Stimulated activated CD8-positive, alpha-beta memory T cell treated with anti-CD3 and anti-CD28 coated beads, Interleukin-12 subunit alpha, Interleukin-12 subunit beta, amount 100 ng/mL, for 1 hour (primary cell): ENCODE measurements at regions not wholly inside any gene's neighbourhood (a gene's known extent, or its start where the extent isn't known, plus 50 kb on each side); places are given as distances from the start of the nearest gene placed in this dataset.
"Not testable (repeated sequence)": the region's sequence is repeated elsewhere in the genome, so short reads cannot be mapped to it uniquely, and the experiment has no call there.

Experiments
- DNase-seq: peaks from one replicate; pipeline ENCODE4 v3.0.0-alpha.2; 2020; ENCODE audit warnings: low read depth

DNA sequence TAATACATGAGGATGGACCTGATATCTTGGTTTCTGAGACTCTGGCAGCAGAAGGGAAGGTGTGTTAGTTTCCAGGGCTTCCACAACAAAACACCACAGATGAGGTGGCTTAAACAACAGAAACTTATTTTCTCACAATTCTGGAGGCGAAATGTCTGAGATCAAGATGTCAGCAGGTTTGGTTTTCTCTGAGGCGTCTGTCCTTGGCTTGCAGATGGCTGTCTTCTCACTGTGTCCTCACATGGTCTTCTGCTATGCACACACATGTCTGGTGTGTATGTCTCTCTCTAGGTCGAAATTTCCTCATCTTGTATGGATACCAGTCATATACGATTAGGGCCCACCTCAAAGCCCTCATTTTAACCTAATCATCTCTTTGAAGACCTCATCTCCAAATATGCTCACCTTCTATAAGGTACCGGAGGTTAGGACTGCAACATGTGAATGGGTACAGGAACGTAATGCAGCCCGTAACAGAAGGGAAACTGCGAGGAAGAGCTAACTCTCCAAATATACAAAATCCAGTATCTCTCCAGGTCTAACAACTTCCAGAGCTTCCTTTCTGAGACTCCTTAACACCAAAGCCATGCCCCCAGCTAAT lies 139.8 kb upstream of the SMARCA2 start:
- DNase-seq, result no peak

DNA sequence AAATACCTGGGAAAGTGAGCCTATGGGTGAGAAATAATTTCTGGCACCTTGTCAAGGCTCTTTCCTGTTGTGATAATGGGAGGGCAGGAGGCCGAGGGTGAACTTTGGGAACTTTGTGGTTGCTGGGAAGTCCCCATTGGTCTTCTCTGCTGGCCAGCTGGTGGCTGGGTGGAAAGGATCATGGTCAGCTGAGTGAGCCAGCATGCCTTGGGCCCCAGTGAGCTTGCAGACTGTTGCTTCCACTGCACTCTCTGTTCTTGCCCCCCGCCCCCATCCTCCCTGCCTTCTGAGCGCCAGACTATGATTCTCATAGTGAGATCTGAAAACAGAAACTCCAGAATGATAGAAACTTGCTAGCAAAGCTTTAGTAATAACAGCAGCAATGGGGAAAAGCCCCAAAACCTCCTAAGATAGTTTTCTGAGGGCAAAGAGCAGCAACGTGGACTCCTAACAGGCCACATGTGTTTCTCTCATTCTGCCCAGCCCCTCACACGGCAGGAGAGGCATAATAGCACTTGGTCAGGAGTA lies 139.2 kb upstream of the SMARCA2 start:
- DNase-seq, result no peak

DNA sequence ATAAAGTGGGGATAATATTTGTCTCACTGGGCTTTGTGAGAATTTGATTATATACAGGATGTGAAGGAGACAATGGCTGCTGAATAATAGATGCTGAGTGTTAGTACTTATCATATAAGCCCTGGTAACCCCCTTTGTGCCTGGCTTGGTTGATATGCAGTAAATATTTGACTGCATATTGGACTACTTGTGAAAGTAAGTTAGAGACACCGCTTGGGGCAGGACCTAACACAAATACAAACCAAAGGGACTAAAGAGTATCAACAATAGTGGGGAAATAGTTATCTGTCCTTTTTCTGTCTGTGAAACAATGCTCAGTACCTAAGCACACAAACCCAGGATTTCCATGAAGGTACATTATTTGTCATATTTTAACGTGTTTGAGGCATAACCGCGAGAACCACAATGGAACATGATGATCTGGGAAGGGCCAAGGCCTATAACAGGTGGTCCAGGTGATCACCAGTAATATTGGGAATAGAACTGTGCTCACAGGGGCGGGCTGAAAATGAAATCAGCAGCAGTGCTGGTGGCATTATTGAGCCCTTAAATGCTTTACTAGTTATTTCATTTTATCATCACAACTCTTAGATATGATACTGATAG lies 138.2 kb upstream of the SMARCA2 start:
- no peak for DNase-seq

DNA sequence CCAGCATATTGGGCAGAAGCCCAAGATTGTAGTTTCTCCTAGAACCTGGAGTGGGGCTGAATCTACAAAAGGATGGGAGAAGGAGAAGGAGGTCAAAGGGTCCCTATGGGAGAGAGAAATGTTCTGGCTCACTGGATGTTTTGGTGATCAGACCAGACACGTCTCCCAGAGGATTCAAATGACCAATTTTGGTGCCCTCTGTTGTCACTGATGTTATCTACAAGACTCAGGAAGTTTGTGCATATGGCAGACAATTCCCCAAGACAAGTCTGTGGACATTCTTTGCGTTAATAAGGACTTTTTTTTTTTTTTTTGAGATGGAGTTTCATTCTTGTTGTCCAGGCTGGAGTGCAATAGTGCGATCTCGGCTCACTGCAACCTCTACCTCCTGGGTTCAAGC lies 137.2 kb upstream of the SMARCA2 start:
- DNase-seq, result no peak

DNA sequence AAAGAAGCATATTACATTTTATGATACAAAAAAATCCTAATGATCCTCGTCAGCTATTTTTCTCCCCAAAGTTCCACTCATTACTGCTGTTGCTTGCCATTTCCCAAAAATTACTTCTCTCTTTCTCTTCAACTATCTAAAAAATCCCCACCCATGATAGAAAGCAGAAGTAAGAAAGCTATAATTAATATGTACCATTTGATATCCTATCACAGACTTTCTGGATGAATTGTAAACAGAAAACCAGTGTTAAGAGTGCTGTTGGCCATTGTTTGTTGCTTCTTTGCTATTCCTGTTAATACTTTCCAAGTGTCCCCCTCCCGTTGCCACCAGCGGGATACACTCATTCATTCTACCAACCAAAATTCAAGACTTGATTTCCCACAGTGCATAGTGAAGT lies 136.3 kb upstream of the SMARCA2 start:
- DNase-seq, result no peak

DNA sequence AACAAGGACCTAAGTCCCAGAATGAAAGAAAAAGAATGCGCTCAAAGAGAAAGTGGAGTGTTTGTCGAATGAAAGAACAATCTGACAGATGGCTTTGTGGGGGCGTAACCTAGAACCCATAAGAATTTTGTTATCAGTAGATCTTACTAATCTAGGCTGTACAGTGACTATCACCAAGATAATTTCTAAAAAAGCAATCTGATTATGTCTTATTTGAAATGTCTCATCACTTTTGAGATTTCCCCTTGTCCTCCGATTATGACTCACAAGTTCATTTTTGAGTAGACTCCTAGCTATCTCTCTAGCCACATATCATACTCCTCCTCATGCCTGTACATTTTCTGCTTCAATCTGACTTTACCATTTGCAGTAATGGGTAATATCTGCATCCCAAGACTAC lies 135.6 kb upstream of the SMARCA2 start:
- DNase-seq, result no peak

DNA sequence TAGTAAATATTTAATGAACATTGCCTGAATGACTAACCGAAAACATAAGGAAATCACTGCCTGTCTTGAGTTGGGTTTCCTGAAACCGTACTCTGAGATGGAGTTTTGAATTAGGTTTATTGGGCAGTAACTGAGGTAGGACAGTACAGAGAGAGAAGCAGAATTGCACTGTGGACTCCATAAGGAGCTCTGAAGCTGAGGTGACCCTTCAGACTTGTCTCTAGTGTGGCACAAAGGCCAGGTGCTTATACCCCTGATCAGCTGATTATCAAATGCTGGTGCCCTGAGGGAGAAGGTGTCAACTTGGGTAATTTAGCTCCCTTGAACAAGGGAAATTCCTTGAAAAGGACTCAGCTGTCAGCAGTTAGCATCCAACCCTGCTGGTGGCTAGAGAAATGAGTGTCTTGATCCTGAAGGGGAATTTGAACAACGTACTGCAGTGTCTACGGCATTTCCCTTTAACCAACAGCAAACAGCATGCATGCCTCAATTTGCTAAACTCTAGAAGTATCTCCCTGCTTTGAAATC lies 135.0 kb upstream of the SMARCA2 start:
- DNase-seq, result no peak

DNA sequence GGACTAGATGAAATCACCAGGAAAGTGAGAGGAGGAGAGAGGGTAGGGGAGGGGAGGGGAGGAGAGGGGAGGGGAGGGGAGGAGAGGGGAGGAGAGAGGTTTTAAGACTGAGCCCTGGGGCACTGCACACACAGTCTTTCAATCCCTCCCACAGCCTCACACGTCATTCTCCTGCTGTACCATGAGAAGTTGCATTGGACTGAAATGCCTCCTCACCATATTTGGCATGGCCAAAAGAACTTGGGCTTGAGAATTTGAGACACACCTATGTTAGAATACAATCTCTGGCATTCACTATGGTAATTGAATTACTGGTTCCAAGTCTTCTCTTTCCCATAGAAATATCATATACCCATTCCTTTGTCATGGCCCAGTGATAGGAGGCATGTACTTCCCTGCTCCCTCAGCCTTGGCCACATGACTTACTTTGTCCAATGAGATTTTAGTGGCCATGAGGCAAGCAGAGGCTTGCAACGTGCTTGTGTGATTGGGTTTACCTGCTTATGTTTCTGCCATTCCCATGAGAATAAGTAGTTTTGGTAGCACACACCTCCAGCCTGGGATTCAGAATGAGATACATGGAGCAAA lies 133.3 kb upstream of the SMARCA2 start:
- no peak for DNase-seq

DNA sequence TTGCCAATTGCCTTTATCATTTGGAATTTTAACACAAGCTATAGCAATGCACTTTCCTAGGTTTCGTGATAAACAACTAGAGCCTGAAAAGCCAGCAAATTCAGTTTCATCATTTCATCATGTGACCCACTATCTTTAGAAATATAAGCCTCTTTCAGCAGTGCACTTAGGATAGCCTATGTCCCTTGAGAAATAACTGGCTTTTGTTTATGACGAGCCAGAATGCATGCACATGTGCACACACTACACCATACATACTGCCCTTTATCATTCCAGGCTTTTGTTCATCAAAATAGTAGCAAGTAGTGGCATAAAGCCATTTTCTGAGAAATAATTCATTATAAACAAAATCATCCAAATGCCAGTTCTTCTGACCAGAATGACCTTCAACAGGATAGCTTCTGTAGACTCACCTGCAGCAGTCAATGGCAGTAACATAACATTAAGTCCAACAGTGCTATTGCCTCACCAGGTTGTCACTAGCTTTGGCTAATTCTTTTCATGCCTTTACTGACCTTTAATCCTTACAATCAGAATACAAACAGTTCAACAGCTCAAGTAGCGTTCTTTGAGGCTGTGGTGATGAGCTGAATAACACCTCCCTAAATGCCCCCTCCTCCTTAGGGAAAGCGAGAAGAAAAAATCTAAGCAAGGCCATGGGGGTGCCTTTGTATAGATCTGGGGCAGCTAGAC lies 132.3 kb upstream of the SMARCA2 start:
- no peak for DNase-seq

DNA sequence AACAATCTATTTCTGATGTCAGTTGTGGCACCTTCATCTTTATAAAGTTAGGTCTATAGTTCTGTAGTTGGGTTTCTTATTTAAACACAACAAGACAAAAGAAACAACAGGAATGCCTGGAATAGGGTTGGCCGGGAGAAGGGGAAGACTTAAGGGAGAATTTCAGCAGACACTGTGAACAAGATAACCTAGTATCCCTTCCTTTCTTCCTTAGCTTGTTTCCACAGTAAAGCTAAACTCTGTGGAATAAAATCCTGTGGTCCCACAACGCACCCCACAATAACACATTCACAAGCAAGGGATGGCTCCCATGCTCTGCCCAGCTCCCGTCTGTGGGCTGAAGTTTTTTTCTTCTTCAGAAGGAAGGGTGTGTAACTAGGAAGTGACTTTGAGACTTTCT lies 124.9 kb upstream of the SMARCA2 start:
- no peak for DNase-seq

DNA sequence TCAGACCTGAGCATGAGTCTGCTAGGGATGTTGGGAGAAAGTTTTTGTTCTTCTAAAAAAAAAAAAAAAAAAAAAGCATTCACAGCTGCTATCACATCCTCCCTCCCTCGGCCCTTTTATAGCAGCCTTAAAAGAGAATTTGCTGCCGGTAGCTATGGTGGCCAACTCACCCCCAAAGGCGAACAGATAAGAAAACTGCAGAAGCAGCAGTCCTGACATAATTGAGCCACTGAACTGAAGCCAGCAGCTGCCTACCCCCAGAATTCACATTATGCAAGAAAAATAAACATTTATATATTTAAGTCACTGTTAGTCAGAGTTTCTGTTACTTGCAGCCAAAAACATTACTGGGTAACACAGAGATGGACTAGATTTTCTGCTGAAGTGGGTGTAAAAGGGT lies 124.3 kb upstream of the SMARCA2 start:
- no peak for DNase-seq

DNA sequence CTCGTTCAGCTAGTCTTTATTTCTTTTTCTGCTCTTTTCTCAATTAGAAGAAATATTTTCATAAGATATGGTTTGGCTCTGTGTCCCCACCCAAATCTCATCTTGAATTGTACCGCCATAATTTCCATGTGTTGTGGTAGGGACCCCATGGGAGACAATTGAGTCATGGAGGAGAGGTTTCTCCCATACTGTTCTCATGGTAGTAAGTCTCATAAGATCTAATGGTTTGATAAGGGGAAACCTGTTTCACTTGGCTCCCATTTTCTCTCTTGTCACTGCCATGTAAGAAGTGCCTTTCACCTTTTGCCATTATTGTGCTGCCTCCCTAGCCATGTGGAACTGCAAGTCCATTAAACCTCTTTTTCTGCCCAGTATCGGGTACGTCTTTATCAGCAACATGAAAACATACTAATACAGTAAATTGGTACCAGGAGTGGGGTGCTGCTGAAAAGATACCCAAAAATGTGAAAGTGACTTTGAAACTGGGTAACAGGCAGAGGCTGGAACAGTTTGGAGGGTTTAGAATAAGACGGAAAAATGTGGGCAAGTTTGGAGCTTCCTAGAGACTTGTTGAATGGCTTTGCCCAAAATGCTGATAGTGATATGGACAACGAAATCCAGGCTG lies 112.0 kb upstream of the SMARCA2 start:
- not testable (repeated sequence) for DNase-seq

DNA sequence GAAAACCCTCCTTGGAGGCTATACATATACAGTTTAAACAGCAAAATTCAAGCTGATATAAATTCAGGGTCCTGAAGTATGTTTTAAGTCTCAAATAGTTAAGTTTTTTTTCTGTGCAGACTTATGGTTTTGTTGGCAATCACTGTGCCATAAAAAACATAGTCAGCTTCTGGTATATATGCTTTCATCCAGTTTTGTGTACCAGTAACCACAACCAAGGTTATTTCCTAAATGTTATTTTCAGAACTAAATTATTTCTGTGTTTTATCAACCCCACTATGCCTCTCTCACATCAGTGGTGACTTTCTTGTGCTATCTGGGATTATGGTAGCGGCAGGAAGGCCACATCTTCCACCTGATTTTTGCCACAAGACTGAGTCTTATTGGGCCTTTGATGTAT lies 107.7 kb upstream of the SMARCA2 start:
- no peak for DNase-seq

DNA sequence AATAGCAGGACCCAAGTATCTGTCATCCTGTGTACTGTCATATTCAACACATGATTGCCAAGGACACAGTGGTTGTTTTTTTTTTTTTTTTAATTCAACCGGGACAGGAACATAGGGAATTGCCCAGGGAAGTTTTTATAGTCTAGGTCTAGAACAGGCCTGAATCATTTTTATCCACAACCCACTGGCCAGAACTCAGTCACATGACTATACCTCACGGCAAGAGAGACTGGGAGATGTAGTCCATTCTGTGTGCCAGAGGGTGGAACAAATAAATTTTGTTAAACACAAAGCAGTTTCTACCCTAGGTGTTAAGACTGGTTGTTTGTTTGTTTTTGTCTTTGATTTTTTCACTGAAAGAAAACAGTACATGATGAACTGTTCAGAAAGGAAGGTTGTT lies 105.8 kb upstream of the SMARCA2 start:
- no peak for DNase-seq

DNA sequence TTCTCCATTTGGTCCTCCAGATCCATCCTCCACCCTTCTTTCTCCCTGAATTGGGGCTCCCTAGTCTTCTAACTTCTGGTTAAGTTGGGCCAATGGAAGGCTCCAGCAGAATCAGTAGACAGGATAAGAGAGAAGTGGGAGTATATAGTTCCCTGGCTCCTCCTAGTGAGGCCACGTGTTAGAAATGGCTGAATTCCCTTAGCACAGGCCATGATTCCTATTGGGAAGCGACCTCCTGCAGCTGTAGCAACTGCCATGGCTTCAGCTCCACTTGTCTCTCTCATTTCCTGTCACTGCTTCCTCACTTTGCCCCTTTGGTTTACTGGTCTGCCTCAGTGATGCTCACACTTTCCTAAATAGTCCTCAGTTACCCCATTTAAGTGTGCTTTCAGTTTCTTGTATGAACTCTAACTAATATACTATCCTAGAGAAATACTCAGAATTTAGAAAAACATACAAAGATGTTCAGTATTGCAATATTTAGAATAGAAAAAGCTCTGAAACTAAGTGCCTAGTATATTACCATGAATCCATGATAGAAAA lies 104.8 kb upstream of the SMARCA2 start:
- no peak for DNase-seq

DNA sequence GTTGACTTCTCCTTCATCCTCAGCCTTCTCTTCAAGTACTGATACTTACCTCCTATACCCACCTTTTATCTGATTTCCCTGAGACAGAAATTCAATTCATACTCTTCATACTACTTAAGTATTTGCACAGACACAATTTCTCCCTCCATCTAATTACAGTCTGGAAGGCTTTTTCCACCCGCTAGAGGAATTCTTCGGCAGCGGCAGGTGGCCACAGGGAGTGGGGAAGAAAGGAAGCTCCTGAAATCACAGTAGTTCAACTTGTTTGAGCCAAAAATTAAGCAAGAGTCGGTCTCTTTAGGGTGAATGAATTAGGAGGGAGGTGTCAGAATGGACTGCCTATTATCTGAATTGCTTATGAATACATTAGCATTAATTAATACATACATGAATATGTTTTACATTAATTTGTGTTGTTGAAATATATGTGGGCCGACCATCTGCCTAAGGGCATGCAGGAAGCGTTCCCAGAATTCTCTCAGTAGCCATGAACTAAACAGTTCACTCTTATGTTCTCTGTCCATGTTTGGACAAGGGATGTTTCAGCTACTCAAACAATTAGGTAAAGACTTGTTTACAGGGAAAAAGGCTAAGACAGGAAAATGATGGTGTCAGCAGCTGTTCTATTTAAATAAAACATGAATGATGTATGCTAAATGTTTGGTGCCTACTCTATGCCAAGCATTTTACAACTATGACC lies 101.4 kb upstream of the SMARCA2 start:
- no peak for DNase-seq

DNA sequence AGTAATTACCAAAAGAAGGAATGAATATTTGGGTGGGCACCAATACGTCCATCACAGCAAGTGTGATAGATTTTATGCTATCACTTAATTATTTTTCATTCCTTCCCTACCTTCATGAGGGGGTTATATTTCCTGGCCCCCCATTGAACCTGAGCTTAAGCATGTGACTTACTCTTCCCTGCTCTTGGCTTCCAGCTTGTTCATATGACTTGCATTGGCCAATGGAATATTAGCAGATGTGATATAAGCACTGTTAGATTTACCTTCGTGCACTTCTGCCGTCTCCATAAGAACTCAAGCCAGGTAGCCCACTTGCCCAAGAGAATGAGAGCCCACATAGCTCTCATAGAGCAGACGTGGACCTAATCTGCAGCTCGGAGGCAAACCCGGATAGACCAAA lies 99.1 kb upstream of the SMARCA2 start:
- no peak for DNase-seq

DNA sequence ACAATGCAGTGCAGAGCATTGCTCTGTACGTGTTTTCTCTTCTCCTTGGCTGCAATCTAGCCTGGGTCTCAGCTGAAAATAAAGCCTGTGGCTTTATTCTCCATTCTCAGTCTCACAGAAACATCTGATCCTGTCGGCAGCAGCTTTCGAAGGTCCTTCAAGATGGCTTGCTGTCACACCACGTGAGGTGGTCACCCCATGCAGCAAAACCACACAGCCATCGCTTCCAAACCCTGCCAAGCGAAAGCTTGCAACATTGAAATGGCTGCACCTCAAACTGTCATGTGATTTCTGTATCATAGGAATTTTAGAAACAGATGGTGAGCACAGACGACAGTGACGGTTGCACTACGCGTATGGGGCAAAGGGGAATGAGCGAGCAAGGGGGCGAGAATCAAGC lies 98.5 kb upstream of the SMARCA2 start:
- DNase-seq, result no peak

DNA sequence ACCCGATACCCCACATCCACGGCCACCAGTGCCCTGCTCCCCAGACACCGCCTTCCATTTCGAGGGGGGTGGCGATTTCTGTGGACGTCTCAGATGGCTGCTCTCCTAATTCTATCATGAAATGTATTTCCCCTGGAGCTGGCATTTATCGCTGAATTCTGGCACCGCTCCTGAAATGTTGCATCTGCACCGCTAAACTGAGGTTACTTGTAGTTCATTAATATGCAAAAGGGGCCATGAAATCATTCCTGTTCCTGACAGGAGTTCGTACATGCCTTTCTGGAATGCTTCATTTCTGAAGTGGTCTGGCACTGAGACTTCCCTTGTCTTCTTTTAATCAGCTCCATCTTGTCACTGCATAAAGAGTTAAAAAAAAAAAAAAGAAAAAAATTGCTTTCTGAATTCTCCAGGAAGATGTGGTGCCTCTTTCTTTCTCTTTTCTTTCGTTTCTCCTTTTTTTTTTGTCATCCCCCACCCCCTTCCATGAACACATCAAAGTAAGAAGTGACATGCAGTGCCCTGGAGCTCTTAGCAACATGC lies 97.7 kb upstream of the SMARCA2 start:
- no peak for DNase-seq

DNA sequence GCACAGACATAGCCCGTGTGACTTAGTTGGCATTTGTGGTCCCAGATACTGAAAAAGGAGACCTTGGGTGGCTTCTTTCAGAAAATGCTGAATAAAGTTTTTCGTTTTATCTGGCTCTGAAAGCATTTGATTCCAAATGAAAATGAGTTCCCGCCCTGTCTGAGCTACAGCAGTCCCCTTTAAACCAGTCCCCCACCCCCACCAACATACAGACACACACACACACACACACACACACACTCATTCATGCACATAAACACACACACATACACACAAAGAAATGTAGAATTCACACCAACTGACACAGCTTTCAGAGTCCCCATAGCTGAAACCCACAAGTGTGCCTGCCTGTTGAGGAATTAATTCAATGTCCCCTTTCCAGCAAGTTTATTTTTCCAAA lies 97.0 kb upstream of the SMARCA2 start:
- no peak for DNase-seq

DNA sequence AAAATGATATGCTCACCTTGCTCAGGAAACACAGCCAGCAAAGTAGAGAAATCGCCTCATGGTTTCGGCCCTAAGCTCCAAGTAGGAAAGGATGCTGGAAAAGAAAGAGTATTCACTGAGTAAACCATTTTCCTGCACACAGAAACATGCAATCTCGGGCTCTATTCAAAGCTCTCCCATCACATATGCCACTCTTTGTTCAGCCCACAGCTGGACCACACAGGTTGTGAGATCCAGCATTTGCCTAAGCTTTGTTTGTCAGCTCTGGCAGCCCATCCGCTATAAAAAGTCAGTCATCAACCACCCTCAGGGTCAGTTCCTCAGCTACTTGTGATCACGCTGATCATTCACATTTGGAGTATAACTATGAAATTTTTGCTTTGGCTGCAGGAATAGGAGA lies 96.5 kb upstream of the SMARCA2 start:
- DNase-seq, result no peak
